Stimulated activated CD8-positive, alpha-beta memory T cell treated with anti-CD3 and anti-CD28 coated beads, Interleukin-7, amount 100 ng/mL, for 48 hours (primary cell): ENCODE measurements at regions not wholly inside any gene's neighbourhood (a gene's known extent, or its start where the extent isn't known, plus 50 kb on each side); places are given as distances from the start of the nearest gene placed in this dataset.
A peak's percentile ranks its signal among the peaks of the same experiment; 100 is the strongest.
"Not testable (repeated sequence)": the region's sequence is repeated elsewhere in the genome, so short reads cannot be mapped to it uniquely, and the experiment has no call there.

Source experiments
- DNase-seq, 2 donors: peaks; one replicate each; pipeline ENCODE4 v3.0.0-alpha.2; 2020; ENCODE audit warnings: low read depth in 1 of 2; ENCODE audit errors: extremely low read depth in 1 of 2

GRCh38 chr18:24616653-24617052, 156.2 kb downstream of the HRH4 start:
- no peak for DNase-seq

- not testable (repeated sequence) for DNase-seq
Measured at GRCh38 chr18:24624421-24624820, 164.0 kb downstream of the HRH4 start.

DNA sequence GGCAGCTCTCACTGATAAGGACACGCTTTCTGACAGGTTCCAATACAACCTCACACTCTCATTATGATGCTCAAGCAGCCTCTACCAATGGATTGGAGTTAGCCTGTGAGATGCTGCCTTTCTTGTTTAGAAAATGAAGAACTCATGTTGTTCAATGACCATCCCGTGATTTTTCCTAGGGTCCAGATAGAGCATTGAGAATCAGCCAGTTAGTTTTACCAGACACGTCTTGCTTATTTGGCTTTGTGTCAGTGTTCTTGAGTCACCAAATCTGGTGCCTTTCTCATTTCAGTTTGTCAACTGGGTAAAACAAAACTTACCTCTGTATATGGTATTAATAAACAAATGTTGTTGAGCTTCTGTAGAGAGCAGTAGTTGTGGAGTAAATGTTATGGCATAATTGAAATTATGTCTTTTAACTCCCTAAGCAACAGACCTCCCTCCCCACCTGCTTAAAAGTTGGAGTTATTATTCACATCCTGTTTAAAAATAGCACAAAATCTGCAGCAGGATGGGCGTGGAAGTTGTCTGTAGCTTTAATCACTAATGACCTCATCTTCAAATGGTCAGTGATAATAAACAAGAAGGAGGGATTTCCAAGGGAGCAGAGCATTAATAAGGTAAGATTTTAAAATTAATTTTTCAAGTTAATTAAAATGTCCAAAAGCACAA, 167.3 kb downstream of the HRH4 start:
- DNase-seq = no peak

- no peak for DNase-seq
Measured at GRCh38 chr18:24628326-24628725, 167.9 kb downstream of the HRH4 start.

GRCh38 chr18:24629921-24630320, 169.5 kb downstream of the HRH4 start:
- no peak for DNase-seq

GRCh38 chr18:24630346-24630880, 170.0 kb downstream of the HRH4 start:
- DNase-seq = no peak

DNA sequence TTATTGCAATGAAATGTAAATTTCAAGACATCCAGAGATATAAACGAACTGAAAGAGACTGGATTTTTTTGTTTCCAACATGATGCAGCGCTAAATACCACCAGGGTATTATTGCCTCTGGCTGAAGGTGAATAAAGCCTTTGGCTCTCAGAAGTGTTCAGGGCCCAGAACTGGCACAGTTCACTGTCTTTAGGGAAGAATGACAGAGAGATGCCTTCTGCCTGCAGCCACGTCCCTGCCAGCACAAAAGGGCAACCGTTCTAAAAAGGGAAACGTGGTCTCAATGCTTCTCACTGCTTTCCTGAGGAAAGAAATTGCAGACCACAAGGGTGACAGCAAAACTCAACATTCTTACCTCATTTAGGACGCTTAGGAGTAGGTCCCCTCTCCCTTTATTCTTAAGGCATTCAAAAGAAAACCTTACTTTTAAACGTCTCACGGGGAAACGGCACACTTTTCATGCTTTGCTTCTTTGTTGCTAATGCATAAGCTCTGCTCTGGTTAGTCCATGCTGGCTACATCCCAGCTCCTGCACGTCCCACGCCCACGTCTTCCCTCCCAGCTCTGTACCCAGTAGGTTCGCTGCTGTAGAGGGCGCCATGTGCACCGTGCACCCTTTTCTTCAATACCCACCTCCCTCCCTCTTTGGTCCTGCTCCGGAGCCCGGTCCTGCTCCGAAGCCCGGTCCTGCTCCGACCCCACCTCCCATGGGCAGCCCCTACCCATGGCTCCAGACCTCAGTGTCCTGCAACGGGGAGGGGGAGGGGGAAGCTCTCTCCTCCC, 171.0 kb downstream of the HRH4 start:
- no peak for DNase-seq

GRCh38 chr18:24632158-24632988, 171.9 kb downstream of the HRH4 start:
- DNase-seq = no peak

GRCh38 chr18:24633121-24633520, 172.7 kb downstream of the HRH4 start:
- no peak for DNase-seq

DNA sequence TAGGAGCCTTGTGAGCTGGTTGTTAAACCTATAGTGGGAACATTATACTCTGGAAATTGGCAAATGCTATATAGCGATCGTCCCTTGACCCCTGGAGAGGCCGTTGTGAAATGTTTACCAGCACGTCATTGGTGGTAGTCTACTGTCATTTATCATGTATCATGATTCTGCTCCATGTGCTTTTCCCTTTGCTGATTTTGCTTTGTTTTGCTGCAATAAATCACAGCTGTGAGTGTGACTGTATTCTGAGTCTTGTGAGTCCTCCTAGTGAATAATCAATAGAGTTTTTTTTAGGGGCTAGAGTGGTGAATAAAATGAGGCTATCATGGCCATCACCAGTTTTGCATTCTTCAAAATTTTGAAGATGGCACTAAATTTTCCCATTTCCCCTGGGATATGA, 189.1 kb downstream of the HRH4 start:
- no peak for DNase-seq

DNA sequence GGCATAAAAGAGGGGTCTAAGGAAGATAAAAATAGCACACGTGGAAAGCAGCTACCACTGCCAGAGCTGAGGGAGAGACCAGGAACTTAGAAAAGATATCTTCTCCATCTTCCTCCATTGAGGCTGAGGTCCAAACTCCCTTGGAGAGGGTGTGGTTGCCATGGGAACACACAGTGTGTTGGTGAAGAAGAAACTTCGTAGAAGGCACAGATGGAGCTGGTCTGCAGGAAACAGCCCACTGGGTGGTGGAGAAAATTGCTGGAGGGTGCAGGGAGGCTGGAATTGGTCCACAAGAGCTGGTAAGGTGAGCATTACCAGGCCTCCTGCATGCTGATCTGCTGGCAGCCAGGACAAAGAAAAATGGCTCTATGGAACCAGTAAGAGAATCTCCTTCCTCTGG, 191.0 kb downstream of the HRH4 start:
- no peak for DNase-seq

GRCh38 chr18:24656050-24656449, 195.6 kb downstream of the HRH4 start:
- DNase-seq = no peak

GRCh38 chr18:24656551-24657443, 196.4 kb downstream of the HRH4 start:
- no peak for DNase-seq

GRCh38 chr18:24657444-24657842, 197.0 kb downstream of the HRH4 start:
- no peak for DNase-seq

DNA sequence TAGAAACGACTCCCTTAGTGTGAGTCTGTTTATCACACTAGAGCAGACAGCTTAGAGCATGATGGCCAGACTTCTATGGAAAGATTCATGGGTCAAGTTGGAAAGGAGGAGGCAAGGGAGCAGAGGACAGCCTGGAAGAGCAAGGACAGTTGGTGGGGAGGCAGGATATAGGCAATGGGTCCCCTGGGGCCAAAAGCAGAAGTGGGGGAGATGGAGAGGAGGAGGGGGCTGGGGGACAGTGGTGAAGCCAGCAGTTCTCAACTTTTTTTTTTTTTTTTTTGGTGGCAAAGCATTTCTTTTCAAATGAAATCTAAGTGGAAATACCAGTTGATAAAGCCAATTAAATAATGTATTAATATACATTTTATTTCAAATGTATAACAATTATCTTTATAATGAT, 197.9 kb downstream of the HRH4 start:
- no peak for DNase-seq

DNA sequence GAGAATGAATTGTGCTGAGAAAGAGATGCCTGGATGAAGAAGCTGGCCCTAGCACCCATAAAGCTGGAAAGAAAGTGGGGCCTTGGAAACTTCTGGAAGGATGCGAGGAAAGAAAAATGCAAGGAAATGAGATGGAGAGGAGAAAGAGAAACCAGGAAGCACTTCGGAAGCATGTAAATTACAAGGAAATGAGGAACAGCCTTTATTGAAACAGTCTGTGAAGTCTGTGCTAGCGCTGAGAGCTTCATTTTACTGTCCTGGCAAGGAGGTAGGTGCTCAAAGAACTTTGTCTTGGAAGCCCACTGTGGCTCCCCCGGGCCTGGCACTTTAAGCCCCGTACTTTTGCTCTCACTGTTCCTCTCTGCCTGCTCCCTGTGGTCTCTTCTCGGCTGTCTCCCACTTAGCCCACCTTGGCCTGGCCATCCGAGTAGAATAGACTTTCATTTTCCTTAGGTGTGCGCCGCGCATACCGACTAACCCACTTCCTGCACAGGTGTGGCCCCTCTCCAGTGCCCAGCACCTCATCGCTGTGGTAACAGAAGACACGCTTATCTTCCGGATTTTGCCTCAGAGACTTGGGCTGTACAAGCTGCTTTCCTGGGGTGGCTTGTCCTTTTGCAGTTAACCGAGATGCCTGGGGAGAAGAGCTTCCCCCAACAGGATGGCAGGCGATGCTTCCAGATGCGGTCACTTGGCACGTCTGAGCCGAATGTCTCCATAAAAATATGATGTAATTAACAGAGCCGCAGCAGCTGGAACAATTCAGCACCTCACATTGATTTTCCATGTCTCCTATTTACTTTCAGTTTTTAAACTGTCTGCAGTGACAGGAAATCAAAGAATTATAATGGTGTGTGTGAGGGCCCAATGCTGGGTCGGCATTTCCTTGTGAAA, 199.6 kb downstream of the HRH4 start:
- DNase-seq = peak; percentile 3

DNA sequence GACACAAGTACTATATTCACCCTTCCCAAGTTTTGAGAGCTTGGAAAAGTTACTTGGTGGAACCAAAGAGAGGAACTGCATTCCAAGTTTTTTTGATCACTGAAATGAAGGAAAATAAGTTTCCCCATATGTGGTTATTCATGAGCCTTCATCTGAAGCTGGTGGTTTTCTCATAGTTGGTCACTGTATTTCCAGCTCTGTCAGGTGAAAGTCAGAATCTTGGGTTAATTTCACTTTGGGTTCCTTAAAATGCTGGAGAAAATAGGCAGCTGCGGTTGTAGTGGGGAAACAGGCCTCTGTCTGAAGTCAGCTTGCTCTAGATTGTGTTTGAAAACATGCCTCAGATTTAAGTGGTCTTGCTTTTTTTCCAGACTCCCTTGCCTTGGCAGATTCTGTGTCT, 200.5 kb downstream of the HRH4 start:
- DNase-seq = no peak

GRCh38 chr18:24662412-24662821, 202.0 kb downstream of the HRH4 start:
- no peak for DNase-seq

DNA sequence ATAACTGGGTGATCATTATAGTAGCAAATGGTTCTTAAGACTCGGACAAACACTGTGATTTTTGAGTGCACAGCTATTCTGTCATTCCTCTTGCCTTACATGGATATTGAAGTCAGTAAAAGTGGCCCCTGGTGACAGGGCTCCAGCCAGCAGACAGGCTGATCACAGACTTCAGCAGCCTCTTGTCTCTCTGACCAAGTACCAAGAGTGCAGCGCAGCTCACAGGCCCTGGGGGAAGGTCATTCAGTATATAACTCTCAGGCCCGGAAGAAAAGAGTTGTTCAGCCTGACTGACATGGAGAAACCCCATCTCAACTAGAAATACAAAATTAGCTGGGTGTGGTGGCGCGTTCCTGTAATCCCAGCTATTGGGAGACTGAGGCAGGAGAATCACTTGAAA, 202.6 kb downstream of the HRH4 start:
- no peak for DNase-seq
